GM23338 (cell line): ENCODE measurements at regions not wholly inside any gene's neighbourhood (a gene's known extent, or its start where the extent isn't known, plus 50 kb on each side); places are given as distances from the start of the nearest gene placed in this dataset.

Experiments used
- ATAC-seq: fragments of 200-7000 bp; cut with Tn5 transposase; 3 replicates; pipeline ENCODE4 v1.9.1; 2020
- DNase-seq: peaks from one replicate; pipeline ENCODE4 v3.0.0-alpha.2; 2015; ENCODE audit warnings: low spot score
- H2AFZ ChIP-seq: fragments of 200-600 bp; sonication (generic); 2 replicates; pipeline ENCODE4 v1.8.0; 2016; ENCODE audit warnings: antibody characterized with exemption, mild to moderate bottlenecking, moderate library complexity
- H3F3A ChIP-seq: fragments of 200-600 bp; sonication (generic); replicated peaks from 2 replicates; pipeline ENCODE4 v1.8.0; 2017; ENCODE audit warnings: antibody characterized with exemption, mixed run types, low read depth
- H3K27ac ChIP-seq: fragments of 200-600 bp; sonication (generic); 2 replicates; pipeline ENCODE4 v1.6.1; 2016; ENCODE audit warnings: low read depth
- H3K27me3 ChIP-seq: fragments of 200-600 bp; sonication (generic); 2 replicates; pipeline ENCODE4 v1.8.0; 2016; ENCODE audit warnings: mild to moderate bottlenecking, mixed run types, moderate library complexity; ENCODE audit not compliant: insufficient read depth
- H3K36me3 ChIP-seq: fragments of 200-600 bp; sonication (generic); 2 replicates; pipeline ENCODE4 v1.8.0; 2016; ENCODE audit warnings: mild to moderate bottlenecking; ENCODE audit not compliant: insufficient read depth
- H3K4me1 ChIP-seq: fragments of 200-600 bp; sonication (generic); 2 replicates; pipeline ENCODE4 v1.8.0; 2016; ENCODE audit warnings: mild to moderate bottlenecking, moderate library complexity; ENCODE audit not compliant: insufficient read depth
- H3K4me2 ChIP-seq: fragments of 200-600 bp; sonication (generic); 2 replicates; pipeline ENCODE4 v1.7.1; 2017; ENCODE audit warnings: mixed run types
- H3K4me3 ChIP-seq: fragments of 200-600 bp; sonication (generic); 2 replicates; pipeline ENCODE4 v1.6.1; 2016; ENCODE audit warnings: mixed run types
- H3K79me2 ChIP-seq: fragments of 200-600 bp; sonication (generic); replicated peaks from 2 replicates; pipeline ENCODE4 v1.8.0; 2017; ENCODE audit warnings: mild to moderate bottlenecking; ENCODE audit not compliant: insufficient read depth
- H3K9me2 ChIP-seq: fragments of 200-600 bp; sonication (generic); 2 replicates; pipeline ENCODE4 v1.8.0; 2017; ENCODE audit not compliant: insufficient read depth
- H4K20me1 ChIP-seq: fragments of 200-600 bp; sonication (generic); replicated peaks from 2 replicates; pipeline ENCODE4 v1.8.0; 2017; ENCODE audit warnings: mild to moderate bottlenecking; ENCODE audit not compliant: insufficient read depth
- H3K27ac Mint-ChIP-seq: 2 replicates; pipeline ENCODE4 v1.8.0; 2020; ENCODE audit warnings: inconsistent platforms, mild to moderate bottlenecking, moderate library complexity, mixed read lengths
- H3K27me3 Mint-ChIP-seq: 3 replicates; pipeline ENCODE4 v1.8.0; 2022; ENCODE audit warnings: low read depth, mild to moderate bottlenecking, moderate library complexity, mixed read lengths, inconsistent platforms; ENCODE audit not compliant: insufficient read depth, poor library complexity
- H3K36me3 Mint-ChIP-seq: 3 replicates; pipeline ENCODE4 v1.8.0; 2021; ENCODE audit warnings: low read depth, mild to moderate bottlenecking, inconsistent platforms, moderate library complexity, mixed read lengths
- H3K4me1 Mint-ChIP-seq: 3 replicates; pipeline ENCODE4 v1.8.0; 2020; ENCODE audit warnings: mild to moderate bottlenecking, inconsistent platforms, mixed read lengths
- H3K4me3 Mint-ChIP-seq: 3 replicates; pipeline ENCODE4 v1.8.0; 2021; ENCODE audit warnings: moderate library complexity, mild to moderate bottlenecking, inconsistent platforms, mixed read lengths
- H3K9me3 Mint-ChIP-seq: 3 replicates; pipeline ENCODE4 v1.8.0; 2020; ENCODE audit warnings: moderate library complexity, mild to moderate bottlenecking, inconsistent platforms, mixed read lengths
- NANOG ChIP-seq: IDR thresholded peaks from 2 replicates; pipeline ENCODE4 v1.6.1; 2016; ENCODE audit warnings: antibody characterized with exemption, borderline replicate concordance
- STAT1 ChIP-seq: IDR thresholded peaks from one replicate; pipeline ENCODE4 v1.6.1; 2016; ENCODE audit warnings: antibody characterized with exemption; ENCODE audit not compliant: unreplicated experiment
- TF ChIP-seq, protein P1 (sequence below): fragments of 250-450 bp; sonication (Bioruptor Pico); IDR thresholded peaks from 2 replicates; pipeline ENCODE4 v1.5.0; 2020; ENCODE audit warnings: mild to moderate bottlenecking, moderate library complexity

DNA sequence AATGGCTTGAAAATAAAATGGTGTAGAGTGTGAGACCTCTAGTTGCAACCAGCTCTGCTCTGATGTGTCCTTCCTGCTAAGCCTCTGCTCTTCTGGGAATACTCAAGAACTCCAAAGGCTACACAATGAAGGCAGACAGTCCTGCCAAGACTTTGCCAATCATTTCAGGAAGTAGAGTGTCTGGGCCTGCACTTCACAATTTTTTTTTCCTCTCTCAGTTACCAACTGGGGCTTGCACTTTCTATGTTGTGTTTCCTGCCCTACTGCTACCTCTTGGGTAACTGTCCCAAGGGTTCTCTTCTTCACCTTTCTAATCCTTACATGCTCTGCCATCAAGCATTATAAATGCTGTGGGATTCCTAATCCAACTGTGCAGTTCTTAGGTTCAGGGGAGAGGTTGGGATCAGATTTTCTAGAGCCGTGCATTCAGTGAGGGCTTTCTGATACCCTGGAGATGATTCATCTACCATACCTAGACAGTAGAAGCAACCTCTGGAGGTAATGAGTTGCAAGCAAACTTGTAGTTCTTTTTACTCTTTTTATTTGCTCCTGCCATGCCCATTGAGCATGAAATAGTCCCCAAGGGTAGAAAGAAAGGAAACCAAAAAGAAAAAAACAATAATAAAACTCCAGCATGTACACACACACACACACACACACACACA is 365.9 kb downstream of the MLLT3 start:
- no peak overlapping the region for H3K4me3 ChIP-seq

More for the DNA sequence above, 365.9 kb downstream of the MLLT3 start:
- H3K36me3 ChIP-seq, result no peaks in the 10 kb centered on the region
- H3F3A ChIP-seq, result no peaks in the 10 kb centered on the region
- no peaks in the 10 kb centered on the region for H3K79me2 ChIP-seq
- Mint-ChIP-seq H3K27me3 (no peaks in the 10 kb centered on the region), H3K9me3 (no peaks in the 10 kb centered on the region), H3K36me3 (no peaks in the 10 kb centered on the region), H3K4me1 (no peaks in the 10 kb centered on the region), H3K4me3 (no peak overlapping the region), H3K27ac (no peak overlapping the region)
- ATAC-seq (no peak), DNase-seq (no peak)
- no peak overlapping the region for H3K4me2 ChIP-seq
- H3K4me1 ChIP-seq, result no peaks in the 10 kb centered on the region
- H4K20me1 ChIP-seq, result no peaks in the 10 kb centered on the region
- H3K27ac ChIP-seq, result no peak overlapping the region
- H3K27me3 ChIP-seq, result no peaks in the 10 kb centered on the region
- no peak overlapping the region for H2AFZ ChIP-seq
- TF ChIP-seq NANOG (no peak), STAT1 (no peak)
- TF ChIP-seq, protein P1, sequence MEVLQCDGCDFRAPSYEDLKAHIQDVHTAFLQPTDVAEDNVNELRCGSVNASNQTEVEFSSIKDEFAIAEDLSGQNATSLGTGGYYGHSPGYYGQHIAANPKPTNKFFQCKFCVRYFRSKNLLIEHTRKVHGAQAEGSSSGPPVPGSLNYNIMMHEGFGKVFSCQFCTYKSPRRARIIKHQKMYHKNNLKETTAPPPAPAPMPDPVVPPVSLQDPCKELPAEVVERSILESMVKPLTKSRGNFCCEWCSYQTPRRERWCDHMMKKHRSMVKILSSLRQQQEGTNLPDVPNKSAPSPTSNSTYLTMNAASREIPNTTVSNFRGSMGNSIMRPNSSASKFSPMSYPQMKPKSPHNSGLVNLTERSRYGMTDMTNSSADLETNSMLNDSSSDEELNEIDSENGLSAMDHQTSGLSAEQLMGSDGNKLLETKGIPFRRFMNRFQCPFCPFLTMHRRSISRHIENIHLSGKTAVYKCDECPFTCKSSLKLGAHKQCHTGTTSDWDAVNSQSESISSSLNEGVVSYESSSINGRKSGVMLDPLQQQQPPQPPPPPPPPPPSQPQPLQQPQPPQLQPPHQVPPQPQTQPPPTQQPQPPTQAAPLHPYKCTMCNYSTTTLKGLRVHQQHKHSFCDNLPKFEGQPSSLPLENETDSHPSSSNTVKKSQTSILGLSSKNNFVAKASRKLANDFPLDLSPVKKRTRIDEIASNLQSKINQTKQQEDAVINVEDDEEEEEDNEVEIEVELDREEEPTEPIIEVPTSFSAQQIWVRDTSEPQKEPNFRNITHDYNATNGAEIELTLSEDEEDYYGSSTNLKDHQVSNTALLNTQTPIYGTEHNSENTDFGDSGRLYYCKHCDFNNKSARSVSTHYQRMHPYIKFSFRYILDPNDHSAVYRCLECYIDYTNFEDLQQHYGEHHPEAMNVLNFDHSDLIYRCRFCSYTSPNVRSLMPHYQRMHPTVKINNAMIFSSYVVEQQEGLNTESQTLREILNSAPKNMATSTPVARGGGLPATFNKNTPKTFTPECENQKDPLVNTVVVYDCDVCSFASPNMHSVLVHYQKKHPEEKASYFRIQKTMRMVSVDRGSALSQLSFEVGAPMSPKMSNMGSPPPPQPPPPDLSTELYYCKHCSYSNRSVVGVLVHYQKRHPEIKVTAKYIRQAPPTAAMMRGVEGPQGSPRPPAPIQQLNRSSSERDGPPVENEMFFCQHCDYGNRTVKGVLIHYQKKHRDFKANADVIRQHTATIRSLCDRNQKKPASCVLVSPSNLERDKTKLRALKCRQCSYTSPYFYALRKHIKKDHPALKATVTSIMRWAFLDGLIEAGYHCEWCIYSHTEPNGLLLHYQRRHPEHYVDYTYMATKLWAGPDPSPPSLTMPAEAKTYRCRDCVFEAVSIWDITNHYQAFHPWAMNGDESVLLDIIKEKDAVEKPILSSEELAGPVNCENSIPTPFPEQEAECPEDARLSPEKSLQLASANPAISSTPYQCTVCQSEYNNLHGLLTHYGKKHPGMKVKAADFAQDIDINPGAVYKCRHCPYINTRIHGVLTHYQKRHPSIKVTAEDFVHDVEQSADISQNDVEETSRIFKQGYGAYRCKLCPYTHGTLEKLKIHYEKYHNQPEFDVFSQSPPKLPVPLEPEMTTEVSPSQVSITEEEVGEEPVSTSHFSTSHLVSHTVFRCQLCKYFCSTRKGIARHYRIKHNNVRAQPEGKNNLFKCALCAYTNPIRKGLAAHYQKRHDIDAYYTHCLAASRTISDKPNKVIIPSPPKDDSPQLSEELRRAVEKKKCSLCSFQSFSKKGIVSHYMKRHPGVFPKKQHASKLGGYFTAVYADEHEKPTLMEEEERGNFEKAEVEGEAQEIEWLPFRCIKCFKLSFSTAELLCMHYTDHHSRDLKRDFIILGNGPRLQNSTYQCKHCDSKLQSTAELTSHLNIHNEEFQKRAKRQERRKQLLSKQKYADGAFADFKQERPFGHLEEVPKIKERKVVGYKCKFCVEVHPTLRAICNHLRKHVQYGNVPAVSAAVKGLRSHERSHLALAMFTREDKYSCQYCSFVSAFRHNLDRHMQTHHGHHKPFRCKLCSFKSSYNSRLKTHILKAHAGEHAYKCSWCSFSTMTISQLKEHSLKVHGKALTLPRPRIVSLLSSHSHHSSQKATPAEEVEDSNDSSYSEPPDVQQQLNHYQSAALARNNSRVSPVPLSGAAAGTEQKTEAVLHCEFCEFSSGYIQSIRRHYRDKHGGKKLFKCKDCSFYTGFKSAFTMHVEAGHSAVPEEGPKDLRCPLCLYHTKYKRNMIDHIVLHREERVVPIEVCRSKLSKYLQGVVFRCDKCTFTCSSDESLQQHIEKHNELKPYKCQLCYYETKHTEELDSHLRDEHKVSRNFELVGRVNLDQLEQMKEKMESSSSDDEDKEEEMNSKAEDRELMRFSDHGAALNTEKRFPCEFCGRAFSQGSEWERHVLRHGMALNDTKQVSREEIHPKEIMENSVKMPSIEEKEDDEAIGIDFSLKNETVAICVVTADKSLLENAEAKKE (CRISPR knock-in tag), result no peak
- H3K9me2 ChIP-seq, result peaks cover 8% of the 10 kb centered on the region; the same call in 1 of the 2 replicates
